Liver (tissue), 8 donors: ENCODE measurements at regions not wholly inside any gene's neighbourhood (a gene's known extent, or its start where the extent isn't known, plus 50 kb on each side); places are given as distances from the start of the nearest gene placed in this dataset.

ENCODE experiments used
- DNase-seq: peaks from one replicate; pipeline ENCODE4 v3.0.0-alpha.2; 2017; ENCODE audit warnings: low spot score
- H3K27ac ChIP-seq, 2 donors: one replicate each; pipeline ENCODE4 v1.7.0; 2013; ENCODE audit warnings: inconsistent platforms in 2 of 2, low read length in 2 of 2, control low read depth in 1 of 2, low read depth in 1 of 2, mild to moderate bottlenecking in 1 of 2
- H3K27me3 ChIP-seq, 4 donors: one replicate each; pipeline versions ENCODE4 v1.6.1 to v1.7.0; 2013; ENCODE audit warnings: low read length in 3 of 4, inconsistent platforms in 1 of 4, mild to moderate bottlenecking in 1 of 4, moderate library complexity in 1 of 4; ENCODE audit not compliant: control insufficient read depth in 4 of 4, insufficient read depth in 4 of 4
- H3K36me3 ChIP-seq, 4 donors: one replicate each; pipeline versions ENCODE4 v1.6.1 to v1.7.0; 2013; ENCODE audit warnings: low read length in 3 of 4, mild to moderate bottlenecking in 3 of 4, low read depth in 1 of 4, moderate library complexity in 1 of 4; ENCODE audit not compliant: control insufficient read depth in 4 of 4, insufficient read depth in 3 of 4
- H3K4me1 ChIP-seq, 4 donors: one replicate each; pipeline versions ENCODE4 v1.6.1 to v1.7.0; 2013; ENCODE audit warnings: low read length in 3 of 4, mild to moderate bottlenecking in 3 of 4, moderate library complexity in 1 of 4; ENCODE audit not compliant: control insufficient read depth in 4 of 4, insufficient read depth in 4 of 4
- H3K4me3 ChIP-seq, 3 donors: one replicate each; pipeline versions ENCODE4 v1.6.1 to v1.7.0; 2013; ENCODE audit warnings: low read length in 3 of 3, control low read depth in 1 of 3, low read depth in 1 of 3, mild to moderate bottlenecking in 1 of 3
- H3K9ac ChIP-seq, 2 donors: one replicate each; pipeline ENCODE4 v1.7.0; 2013; ENCODE audit warnings: low read length in 2 of 2, mild to moderate bottlenecking in 2 of 2, moderate library complexity in 2 of 2, control low read depth in 1 of 2, low read depth in 1 of 2
- H3K9me3 ChIP-seq, 4 donors: one replicate each; pipeline versions ENCODE4 v1.6.1 to v1.7.0; 2013; ENCODE audit warnings: low read length in 3 of 4; ENCODE audit not compliant: control insufficient read depth in 4 of 4
- ATF3 ChIP-seq: IDR thresholded peaks from 2 replicates; pipeline ENCODE4 v1.6.1; 2016; ENCODE audit warnings: antibody characterized with exemption
- EGR1 ChIP-seq, 2 donors: IDR thresholded peaks; 2 replicates each; pipeline ENCODE4 v1.6.1; 2016 to 2018; ENCODE audit warnings: antibody characterized with exemption in 2 of 2, low read depth in 2 of 2
- FOXA2 ChIP-seq: IDR thresholded peaks from 2 replicates; pipeline ENCODE4 v1.6.1; 2016; ENCODE audit warnings: antibody characterized with exemption
- GABPA ChIP-seq, 2 donors: IDR thresholded peaks in 1 of 2; conservative IDR thresholded peaks in 1 of 2; 2 replicates each; pipeline ENCODE4 v1.6.1; 2016; ENCODE audit warnings: antibody characterized with exemption in 2 of 2, mild to moderate bottlenecking in 1 of 2, moderate library complexity in 1 of 2
- HNF4A ChIP-seq, 2 donors: conservative IDR thresholded peaks; 2 replicates each; pipeline ENCODE4 v1.6.1; 2016; ENCODE audit warnings: antibody characterized with exemption in 2 of 2, mild to moderate bottlenecking in 2 of 2
- HNF4G ChIP-seq: IDR thresholded peaks from 2 replicates; pipeline ENCODE4 v1.6.1; 2016; ENCODE audit warnings: antibody characterized with exemption
- JUND ChIP-seq, 2 donors: IDR thresholded peaks; 2 replicates each; pipeline ENCODE4 v1.6.1; 2016; ENCODE audit warnings: antibody characterized with exemption in 2 of 2
- NR2F2 ChIP-seq: IDR thresholded peaks from 2 replicates; pipeline ENCODE4 v1.6.1; 2016; ENCODE audit warnings: antibody characterized with exemption
- RXRA ChIP-seq, 2 donors: IDR thresholded peaks; 2 replicates each; pipeline ENCODE4 v1.6.1; 2017 to 2018; ENCODE audit warnings: antibody characterized with exemption in 2 of 2, mild to moderate bottlenecking in 1 of 2
- TAF1 ChIP-seq: conservative IDR thresholded peaks from 2 replicates; pipeline ENCODE4 v1.6.1; 2016; ENCODE audit warnings: antibody characterized with exemption, mild to moderate bottlenecking
- YY1 ChIP-seq: IDR thresholded peaks from 2 replicates; pipeline ENCODE4 v1.6.1; 2016; ENCODE audit warnings: antibody characterized with exemption, mild to moderate bottlenecking
- WGBS: extraction: QIAGEN DNeasy Blood & Tissue Kit; methylation state at CpG from one replicate; pipeline ENCODE4 v1.1.7; 2013; 5-methylcytosine and 5-hydroxymethylcytosine counted together
- TF ChIP-seq, protein P1 (sequence below): fragments of 150-350 bp; IDR thresholded peaks from 2 replicates; pipeline ENCODE4 v1.5.1; 2017; ENCODE audit warnings: improper control_type of control experiment, low read depth, low read length; ENCODE audit not compliant: missing input control
- TF ChIP-seq, protein P2 (sequence below): IDR thresholded peaks from 2 replicates; pipeline ENCODE4 v1.6.1; 2016; ENCODE audit warnings: antibody characterized with exemption, mild to moderate bottlenecking
- donor health status: healthy.
- donor health status: healthy.
- donor health status: healthy.
- donor health status: healthy.
- donor health status: healthy.

GRCh38 chr6:40678941-40679340, 91.8 kb upstream of the LRFN2 start:
- WGBS = 89% methylated on average over 6 of the region's 6 CpGs
- H3K9ac ChIP-seq = no peak overlapping the region
- peaks cover 0 to 6% (median 0%) of the 10 kb centered on the region in 4 donors for H3K9me3 ChIP-seq
- no peaks in the 10 kb centered on the region for H3K36me3 ChIP-seq
- H3K27me3 ChIP-seq = peaks cover 0 to 2% (median 0%) of the 10 kb centered on the region in 4 donors
- no peak overlapping the region for H3K4me3 ChIP-seq
- no peaks in the 10 kb centered on the region for H3K4me1 ChIP-seq
- no peak for TF ChIP-seq FOXA2
- no peak for TF ChIP-seq TAF1
- no peak for TF ChIP-seq JUND (IDR thresholded peaks at IDR 0.05)
- TF ChIP-seq HNF4G = no peak
- TF ChIP-seq ATF3 = no peak
- TF ChIP-seq HNF4A (conservative IDR thresholded peaks at IDR 0.05) = no peak
- no peak overlapping the region for H3K27ac ChIP-seq
- no peak for DNase-seq

- DNase-seq = no peak
Observed at GRCh38 chr6:40674170-40674569, 87.0 kb upstream of the LRFN2 start.

More at GRCh38 chr6:40674170-40674569, 87.0 kb upstream of the LRFN2 start:
- H3K4me3 ChIP-seq = no peak overlapping the region
- peaks cover 0 to 6% (median 0%) of the 10 kb centered on the region in 4 donors for H3K9me3 ChIP-seq
- H3K27ac ChIP-seq = no peak overlapping the region
- 83% methylated on average over 8 of the region's 8 CpGs for WGBS
- no peaks in the 10 kb centered on the region for H3K36me3 ChIP-seq
- H3K9ac ChIP-seq = no peak overlapping the region
- H3K27me3 ChIP-seq = peaks cover 0 to 2% (median 0%) of the 10 kb centered on the region in 4 donors
- no peaks in the 10 kb centered on the region for H3K4me1 ChIP-seq
- TF ChIP-seq, protein P1, sequence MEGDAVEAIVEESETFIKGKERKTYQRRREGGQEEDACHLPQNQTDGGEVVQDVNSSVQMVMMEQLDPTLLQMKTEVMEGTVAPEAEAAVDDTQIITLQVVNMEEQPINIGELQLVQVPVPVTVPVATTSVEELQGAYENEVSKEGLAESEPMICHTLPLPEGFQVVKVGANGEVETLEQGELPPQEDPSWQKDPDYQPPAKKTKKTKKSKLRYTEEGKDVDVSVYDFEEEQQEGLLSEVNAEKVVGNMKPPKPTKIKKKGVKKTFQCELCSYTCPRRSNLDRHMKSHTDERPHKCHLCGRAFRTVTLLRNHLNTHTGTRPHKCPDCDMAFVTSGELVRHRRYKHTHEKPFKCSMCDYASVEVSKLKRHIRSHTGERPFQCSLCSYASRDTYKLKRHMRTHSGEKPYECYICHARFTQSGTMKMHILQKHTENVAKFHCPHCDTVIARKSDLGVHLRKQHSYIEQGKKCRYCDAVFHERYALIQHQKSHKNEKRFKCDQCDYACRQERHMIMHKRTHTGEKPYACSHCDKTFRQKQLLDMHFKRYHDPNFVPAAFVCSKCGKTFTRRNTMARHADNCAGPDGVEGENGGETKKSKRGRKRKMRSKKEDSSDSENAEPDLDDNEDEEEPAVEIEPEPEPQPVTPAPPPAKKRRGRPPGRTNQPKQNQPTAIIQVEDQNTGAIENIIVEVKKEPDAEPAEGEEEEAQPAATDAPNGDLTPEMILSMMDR = no peak
- TF ChIP-seq, protein P2, sequence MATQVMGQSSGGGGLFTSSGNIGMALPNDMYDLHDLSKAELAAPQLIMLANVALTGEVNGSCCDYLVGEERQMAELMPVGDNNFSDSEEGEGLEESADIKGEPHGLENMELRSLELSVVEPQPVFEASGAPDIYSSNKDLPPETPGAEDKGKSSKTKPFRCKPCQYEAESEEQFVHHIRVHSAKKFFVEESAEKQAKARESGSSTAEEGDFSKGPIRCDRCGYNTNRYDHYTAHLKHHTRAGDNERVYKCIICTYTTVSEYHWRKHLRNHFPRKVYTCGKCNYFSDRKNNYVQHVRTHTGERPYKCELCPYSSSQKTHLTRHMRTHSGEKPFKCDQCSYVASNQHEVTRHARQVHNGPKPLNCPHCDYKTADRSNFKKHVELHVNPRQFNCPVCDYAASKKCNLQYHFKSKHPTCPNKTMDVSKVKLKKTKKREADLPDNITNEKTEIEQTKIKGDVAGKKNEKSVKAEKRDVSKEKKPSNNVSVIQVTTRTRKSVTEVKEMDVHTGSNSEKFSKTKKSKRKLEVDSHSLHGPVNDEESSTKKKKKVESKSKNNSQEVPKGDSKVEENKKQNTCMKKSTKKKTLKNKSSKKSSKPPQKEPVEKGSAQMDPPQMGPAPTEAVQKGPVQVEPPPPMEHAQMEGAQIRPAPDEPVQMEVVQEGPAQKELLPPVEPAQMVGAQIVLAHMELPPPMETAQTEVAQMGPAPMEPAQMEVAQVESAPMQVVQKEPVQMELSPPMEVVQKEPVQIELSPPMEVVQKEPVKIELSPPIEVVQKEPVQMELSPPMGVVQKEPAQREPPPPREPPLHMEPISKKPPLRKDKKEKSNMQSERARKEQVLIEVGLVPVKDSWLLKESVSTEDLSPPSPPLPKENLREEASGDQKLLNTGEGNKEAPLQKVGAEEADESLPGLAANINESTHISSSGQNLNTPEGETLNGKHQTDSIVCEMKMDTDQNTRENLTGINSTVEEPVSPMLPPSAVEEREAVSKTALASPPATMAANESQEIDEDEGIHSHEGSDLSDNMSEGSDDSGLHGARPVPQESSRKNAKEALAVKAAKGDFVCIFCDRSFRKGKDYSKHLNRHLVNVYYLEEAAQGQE = no peak
- TF ChIP-seq EGR1 (IDR thresholded peaks at IDR 0.05; ENCODE audit: low read depth in 2 of 2) (no peak), YY1 (no peak), RXRA (IDR thresholded peaks at IDR 0.05) (no peak), GABPA (IDR thresholded peaks at IDR 0.05 in 1 of 2, conservative IDR thresholded peaks at IDR 0.05 in 1 of 2) (no peak), NR2F2 (no peak)
